ENCODE measurements at regions not wholly inside any gene's neighbourhood (a gene's known extent, or its start where the extent isn't known, plus 50 kb on each side); places are given as distances from the start of the nearest gene placed in this dataset.

GRCh38 chr4:8782135-8782534, 89.5 kb downstream of the HMX1 start:
- no peak for TF ChIP-seq TAF1 (IDR thresholded peaks at IDR 0.05; ENCODE audit: borderline replicate concordance, insufficient read depth, low read length)
- TF ChIP-seq SIN3A (IDR thresholded peaks at IDR 0.05; ENCODE audit: borderline replicate concordance, insufficient read depth, low read length): no peak
- no peak for TF ChIP-seq POLR2AphosphoS5 (IDR thresholded peaks at IDR 0.05; ENCODE audit: low read depth, low read length)
- TF ChIP-seq FOXP2 (optimal IDR thresholded peaks at IDR 0.05; ENCODE audit: borderline replicate concordance, extremely low read depth, extremely low read length, insufficient read depth): no peak
- no peak for TF ChIP-seq REST (IDR thresholded peaks at IDR 0.05; ENCODE audit: insufficient read depth in 1 of 2, low read depth in 2 of 2, low read length in 2 of 2)

GRCh38 chr4:8781641-8782040, 90.0 kb downstream of the HMX1 start:
- TF ChIP-seq POLR2AphosphoS5 (IDR thresholded peaks at IDR 0.05; ENCODE audit: low read depth, low read length): no peak
- no peak for TF ChIP-seq REST (IDR thresholded peaks at IDR 0.05; ENCODE audit: insufficient read depth in 1 of 2, low read depth in 2 of 2, low read length in 2 of 2)
- TF ChIP-seq FOXP2 (optimal IDR thresholded peaks at IDR 0.05; ENCODE audit: borderline replicate concordance, extremely low read depth, extremely low read length, insufficient read depth): no peak
- no peak for TF ChIP-seq SIN3A (IDR thresholded peaks at IDR 0.05; ENCODE audit: borderline replicate concordance, insufficient read depth, low read length)
- TF ChIP-seq TAF1 (IDR thresholded peaks at IDR 0.05; ENCODE audit: borderline replicate concordance, insufficient read depth, low read length): no peak

GRCh38 chr4:8780596-8781368, 90.9 kb downstream of the HMX1 start:
- TF ChIP-seq SIN3A (IDR thresholded peaks at IDR 0.05; ENCODE audit: borderline replicate concordance, insufficient read depth, low read length) (no peak), FOXP2 (optimal IDR thresholded peaks at IDR 0.05; ENCODE audit: borderline replicate concordance, extremely low read depth, extremely low read length, insufficient read depth) (no peak)

GRCh38 chr4:8780086-8780485, 91.6 kb downstream of the HMX1 start:
- TF ChIP-seq SIN3A (IDR thresholded peaks at IDR 0.05; ENCODE audit: borderline replicate concordance, insufficient read depth, low read length): no peak
- TF ChIP-seq FOXP2 (optimal IDR thresholded peaks at IDR 0.05; ENCODE audit: borderline replicate concordance, extremely low read depth, extremely low read length, insufficient read depth): no peak
- TF ChIP-seq REST (IDR thresholded peaks at IDR 0.05; ENCODE audit: insufficient read depth in 1 of 2, low read depth in 2 of 2, low read length in 2 of 2): no peak
- no peak for TF ChIP-seq TAF1 (IDR thresholded peaks at IDR 0.05; ENCODE audit: borderline replicate concordance, insufficient read depth, low read length)
- TF ChIP-seq POLR2AphosphoS5 (IDR thresholded peaks at IDR 0.05; ENCODE audit: low read depth, low read length): no peak

GRCh38 chr4:8779490-8779932, 92.1 kb downstream of the HMX1 start:
- TF ChIP-seq REST (IDR thresholded peaks at IDR 0.05; ENCODE audit: insufficient read depth in 1 of 2, low read depth in 2 of 2, low read length in 2 of 2) (no peak), FOXP2 (optimal IDR thresholded peaks at IDR 0.05; ENCODE audit: borderline replicate concordance, extremely low read depth, extremely low read length, insufficient read depth) (no peak), TAF1 (IDR thresholded peaks at IDR 0.05; ENCODE audit: borderline replicate concordance, insufficient read depth, low read length) (no peak), SIN3A (IDR thresholded peaks at IDR 0.05; ENCODE audit: borderline replicate concordance, insufficient read depth, low read length) (no peak), POLR2AphosphoS5 (IDR thresholded peaks at IDR 0.05; ENCODE audit: low read depth, low read length) (no peak)

All from PFSK-1 (cell line).